ENCODE measurements at regions not wholly inside any gene's neighbourhood (a gene's known extent, or its start where the extent isn't known, plus 50 kb on each side); places are given as distances from the start of the nearest gene placed in this dataset.
A peak's percentile ranks its signal among the peaks of the same experiment; 100 is the strongest.

DNA sequence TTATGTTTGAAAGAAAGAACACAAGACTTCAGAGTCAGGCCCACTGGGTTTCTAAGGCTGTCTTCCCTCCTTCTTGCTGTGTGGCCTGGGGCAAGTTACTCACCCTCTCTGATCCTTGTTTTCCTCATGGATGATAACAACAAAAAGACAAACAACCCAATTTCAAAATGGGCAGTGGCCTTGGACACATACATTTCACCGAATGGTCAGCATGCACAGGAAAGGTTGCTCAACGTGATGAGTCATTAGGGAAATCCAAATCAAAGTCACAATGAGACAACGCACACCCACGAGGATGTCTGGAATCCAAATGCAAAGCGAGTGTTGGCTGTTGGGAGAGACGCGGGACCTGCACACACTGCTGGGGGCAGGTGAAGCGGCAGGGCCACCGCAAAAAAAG, 50.8 kb upstream of the PPP2R2C start:
- Histone ChIP-seq H3K18ac (ENCODE audit: low read length) (no peak overlapping the region), H3K9ac (ENCODE audit: low read depth, low read length, poor library complexity) (no peak overlapping the region), H2BK5ac (ENCODE audit: low read length) (peak overlapping the region; percentile 39), H3K36me3 (replicated peaks in 1 of 2; ENCODE audit: control insufficient read depth in 2 of 2, insufficient read depth in 2 of 2, low read length in 2 of 2) (no peaks in the 10 kb centered on the region), H3K4ac (ENCODE audit: low read length) (no peak overlapping the region), H2BK15ac (ENCODE audit: low read length) (no peak overlapping the region), H4K8ac (ENCODE audit: low read depth, low read length) (no peak overlapping the region), H2AK5ac (ENCODE audit: low read depth, low read length) (no peak overlapping the region), H3K9me3 (replicated peaks in 1 of 2; ENCODE audit: control insufficient read depth in 2 of 2, insufficient read depth in 1 of 2, low read depth in 1 of 2, low read length in 2 of 2) (no peaks in the 10 kb centered on the region), H3K27ac (replicated peaks; ENCODE audit: low read length) (no peak overlapping the region), H3K4me2 (ENCODE audit: insufficient read depth, low read length, poor library complexity, severe bottlenecking) (no peak overlapping the region), H2BK12ac (ENCODE audit: low read length) (no peak overlapping the region), H2AFZ (ENCODE audit: low read length) (no peak overlapping the region), H3K14ac (ENCODE audit: low read length) (no peak overlapping the region), H3K79me1 (ENCODE audit: low read depth, low read length) (no peaks in the 10 kb centered on the region), H3K4me1 (ENCODE audit: control insufficient read depth in 2 of 2, insufficient read depth in 1 of 2, low read depth in 1 of 2, low read length in 2 of 2) (peaks cover 0 to under 1% of the 10 kb centered on the region in 2 donors), H3K4me3 (ENCODE audit: low read length in 2 of 2) (no peak overlapping the region), H3K27me3 (ENCODE audit: control insufficient read depth in 3 of 3, insufficient read depth in 3 of 3, low read depth in 1 of 3, low read length in 3 of 3) (peaks cover 0 to 24% (median 0%) of the 10 kb centered on the region in 3 experiments), H3K23ac (ENCODE audit: low read depth, low read length, poor library complexity) (no peak overlapping the region), H2BK120ac (ENCODE audit: low read depth, low read length) (no peak overlapping the region), H4K91ac (ENCODE audit: low read depth, low read length, poor library complexity) (no peak overlapping the region)
- DNase-seq (ENCODE audit: low spot score) = no peak
- no CpG with 5 or more reads among the region's 9 CpGs for WGBS, 2 donors (ENCODE audit: extremely low coverage in 2 of 2, insufficient read length in 2 of 2, insufficient replicate concordance in 1 of 2)

- Histone ChIP-seq H3K4me1 (ENCODE audit: control insufficient read depth in 2 of 2, insufficient read depth in 1 of 2, low read depth in 1 of 2, low read length in 2 of 2) (peaks cover 0 to 7% of the 10 kb centered on the region in 2 donors), H2BK15ac (ENCODE audit: low read length) (no peak overlapping the region), H2BK5ac (ENCODE audit: low read length) (no peak overlapping the region), H2AFZ (ENCODE audit: low read length) (no peak overlapping the region), H3K18ac (ENCODE audit: low read length) (no peak overlapping the region), H3K27me3 (ENCODE audit: control insufficient read depth in 3 of 3, insufficient read depth in 3 of 3, low read depth in 1 of 3, low read length in 3 of 3) (peaks cover 0 to 24% (median 0%) of the 10 kb centered on the region in 3 experiments), H3K9ac (ENCODE audit: low read depth, low read length, poor library complexity) (no peak overlapping the region), H3K14ac (ENCODE audit: low read length) (no peak overlapping the region), H3K9me3 (replicated peaks in 1 of 2; ENCODE audit: control insufficient read depth in 2 of 2, insufficient read depth in 1 of 2, low read depth in 1 of 2, low read length in 2 of 2) (no peaks in the 10 kb centered on the region), H3K4me2 (ENCODE audit: insufficient read depth, low read length, poor library complexity, severe bottlenecking) (no peak overlapping the region), H3K27ac (replicated peaks; ENCODE audit: low read length) (no peak overlapping the region), H4K91ac (ENCODE audit: low read depth, low read length, poor library complexity) (no peak overlapping the region), H3K23ac (ENCODE audit: low read depth, low read length, poor library complexity) (no peak overlapping the region), H2AK5ac (ENCODE audit: low read depth, low read length) (no peak overlapping the region), H4K8ac (ENCODE audit: low read depth, low read length) (no peak overlapping the region), H3K4me3 (ENCODE audit: low read length in 2 of 2) (no peak overlapping the region), H3K36me3 (replicated peaks in 1 of 2; ENCODE audit: control insufficient read depth in 2 of 2, insufficient read depth in 2 of 2, low read length in 2 of 2) (no peaks in the 10 kb centered on the region), H3K79me1 (ENCODE audit: low read depth, low read length) (no peaks in the 10 kb centered on the region), H2BK12ac (ENCODE audit: low read length) (no peak overlapping the region), H2BK120ac (ENCODE audit: low read depth, low read length) (no peak overlapping the region), H3K4ac (ENCODE audit: low read length) (no peak overlapping the region)
- DNase-seq (ENCODE audit: low spot score) = no peak
- no CpG with 5 or more reads among the region's 8 CpGs for WGBS, 2 donors (ENCODE audit: extremely low coverage in 2 of 2, insufficient read length in 2 of 2, insufficient replicate concordance in 1 of 2)
Observed at GRCh38 chr4:6524436-6524835, 50.6 kb upstream of the MAN2B2 start.
